ENCODE measurements at regions not wholly inside any gene's neighbourhood (a gene's known extent, or its start where the extent isn't known, plus 50 kb on each side); places are given as distances from the start of the nearest gene placed in this dataset.

- Histone ChIP-seq H3K4me1 (ENCODE audit: control insufficient read depth in 2 of 2, insufficient read depth in 2 of 2, low read length in 2 of 2) (no peaks in the 10 kb centered on the region), H3K9me3 (ENCODE audit: control extremely low read depth in 1 of 3, control insufficient read depth in 2 of 3, insufficient read depth in 1 of 3, low read length in 2 of 3) (peaks cover 0 to 3% (median 0%) of the 10 kb centered on the region in 3 donors), H3K27me3 (replicated peaks in 1 of 4; ENCODE audit: control extremely low read depth in 1 of 4, control insufficient read depth in 3 of 4, insufficient read depth in 4 of 4, low read length in 3 of 4) (no peaks in the 10 kb centered on the region), H4K20me1 (ENCODE audit: control insufficient read depth, insufficient read depth, low read length, poor library complexity, severe bottlenecking) (no peaks in the 10 kb centered on the region), H3K4me3 (ENCODE audit: control extremely low read depth in 1 of 5, extremely low read depth in 1 of 5, insufficient read depth in 1 of 5, low read depth in 2 of 5, low read length in 4 of 5) (no peak overlapping the region), H3K79me2 (ENCODE audit: control insufficient read depth, insufficient read depth, low read length) (no peaks in the 10 kb centered on the region), H3K9ac (ENCODE audit: low read length) (no peak overlapping the region), H3K36me3 (replicated peaks in 1 of 2; ENCODE audit: control extremely low read depth in 1 of 2, control insufficient read depth in 1 of 2, extremely low read depth in 1 of 2, insufficient read depth in 2 of 2, low read length in 1 of 2) (no peaks in the 10 kb centered on the region), H2AFZ (ENCODE audit: insufficient read depth, low read depth, low read length, poor library complexity, severe bottlenecking) (no peak overlapping the region), H3K4me2 (replicated peaks; ENCODE audit: low read depth, low read length, poor library complexity, severe bottlenecking) (no peak overlapping the region), H3K27ac (ENCODE audit: low read length in 2 of 2) (no peak overlapping the region)
- ChIA-PET CTCF (no interaction called here), POLR2A (no interaction called here)
- 96% methylated on average over 4 of the region's 4 CpGs for WGBS (ENCODE audit: insufficient coverage)
- no peak for DNase-seq
- Mint-ChIP-seq H3K9me3 (ENCODE audit: insufficient read depth) (peaks cover 9% of the 10 kb centered on the region), H3K4me1 (no peaks in the 10 kb centered on the region), H3K27me3 (no peaks in the 10 kb centered on the region), H3K4me3 (no peak overlapping the region), H3K27ac (no peak overlapping the region)
- no peak for TF ChIP-seq CTCF (IDR thresholded peaks at IDR 0.05)
- no peak for TF ChIP-seq EZH2 (IDR thresholded peaks at IDR 0.05; ENCODE audit: borderline replicate concordance, insufficient read depth, low read depth, low read length, poor library complexity, severe bottlenecking)
- ATAC-seq (ENCODE audit: low read depth), result no peak
- intact Hi-C loops (cut with micrococcal nuclease), result no loop called here
Measured at GRCh38 chr5:166845044-166845443, 1446.4 kb upstream of the WWC1 start.

- no peaks in the 10 kb centered on the region for H3K27me3 Mint-ChIP-seq
- H3K9ac ChIP-seq (ENCODE audit: low read length), result no peak overlapping the region
- no peak overlapping the region for H3K4me3 ChIP-seq (ENCODE audit: control extremely low read depth in 1 of 5, extremely low read depth in 1 of 5, insufficient read depth in 1 of 5, low read depth in 2 of 5, low read length in 4 of 5)
- H3K36me3 ChIP-seq (replicated peaks in 1 of 2; ENCODE audit: control extremely low read depth in 1 of 2, control insufficient read depth in 1 of 2, extremely low read depth in 1 of 2, insufficient read depth in 2 of 2, low read length in 1 of 2), result no peaks in the 10 kb centered on the region
- ChIA-PET POLR2A (no interaction called here), CTCF (no interaction called here)
- peaks cover 2% of the 10 kb centered on the region for H3K9me3 Mint-ChIP-seq (ENCODE audit: insufficient read depth)
- WGBS (ENCODE audit: insufficient coverage), result 70% methylated on average over 2 of the region's 3 CpGs
- DNase-seq, result no peak
- H4K20me1 ChIP-seq (ENCODE audit: control insufficient read depth, insufficient read depth, low read length, poor library complexity, severe bottlenecking), result no peaks in the 10 kb centered on the region
- no peak overlapping the region for H3K4me3 Mint-ChIP-seq
- H3K4me2 ChIP-seq (replicated peaks; ENCODE audit: low read depth, low read length, poor library complexity, severe bottlenecking), result no peak overlapping the region
- no peaks in the 10 kb centered on the region for H3K27me3 ChIP-seq (replicated peaks in 1 of 4; ENCODE audit: control extremely low read depth in 1 of 4, control insufficient read depth in 3 of 4, insufficient read depth in 4 of 4, low read length in 3 of 4)
- H2AFZ ChIP-seq (ENCODE audit: insufficient read depth, low read depth, low read length, poor library complexity, severe bottlenecking), result no peak overlapping the region
- no peak overlapping the region for H3K27ac Mint-ChIP-seq
- H3K27ac ChIP-seq (ENCODE audit: low read length in 2 of 2), result no peak overlapping the region
- H3K79me2 ChIP-seq (ENCODE audit: control insufficient read depth, insufficient read depth, low read length), result no peaks in the 10 kb centered on the region
- H3K4me1 ChIP-seq (ENCODE audit: control insufficient read depth in 2 of 2, insufficient read depth in 2 of 2, low read length in 2 of 2), result no peaks in the 10 kb centered on the region
- ATAC-seq (ENCODE audit: low read depth), result no peak
- intact Hi-C loops (cut with micrococcal nuclease), result no loop called here
- peaks cover 0 to 1% (median 0%) of the 10 kb centered on the region in 3 donors for H3K9me3 ChIP-seq (ENCODE audit: control extremely low read depth in 1 of 3, control insufficient read depth in 2 of 3, insufficient read depth in 1 of 3, low read length in 2 of 3)
- no peak for TF ChIP-seq EZH2 (IDR thresholded peaks at IDR 0.05; ENCODE audit: borderline replicate concordance, insufficient read depth, low read depth, low read length, poor library complexity, severe bottlenecking)
- TF ChIP-seq CTCF (IDR thresholded peaks at IDR 0.05), result no peak
- no peaks in the 10 kb centered on the region for H3K4me1 Mint-ChIP-seq
Measured at GRCh38 chr5:166856791-166857190, 1434.7 kb upstream of the WWC1 start.
